Spleen (tissue), 7 donors: ENCODE measurements at regions not wholly inside any gene's neighbourhood (a gene's known extent, or its start where the extent isn't known, plus 50 kb on each side); places are given as distances from the start of the nearest gene placed in this dataset.

Experiments
- POLR2A ChIP-seq, 3 donors: fragments of 450-650 bp; IDR thresholded peaks; one replicate each; pipeline ENCODE4 v1.5.1; 2017; ENCODE audit warnings: antibody characterized with exemption in 3 of 3, mild to moderate bottlenecking in 1 of 3
- POLR2AphosphoS5 ChIP-seq, 3 donors: sonication (generic); formaldehyde crosslinking; IDR thresholded peaks; one replicate each; pipeline ENCODE4 v1.5.1; 2017; ENCODE audit warnings: antibody characterized with exemption in 3 of 3
- TF ChIP-seq, protein P1 (sequence below), 11 experiments: fragments of 200-600 bp in 7 of 11; fragments of 450-650 bp in 4 of 11; sonication (generic) in 4 of 11; IDR thresholded peaks in 8 of 11; conservative IDR thresholded peaks in 3 of 11; 1 replicate in 7 of 11; 2 replicates in 4 of 11; pipeline versions ENCODE4 v1.4.0 to v1.8.0; 2016 to 2021; ENCODE audit warnings: antibody characterized with exemption in 11 of 11, inconsistent platforms in 4 of 11, mild to moderate bottlenecking in 1 of 11
- donor health status: DM: no; HTN: no; CAD: no; lungs with moderate emphysema.
- donor health status: DM: no; HTN: no; CAD: no.
- donor health status: DM: no; HTN: no; CAD: no.

DNA sequence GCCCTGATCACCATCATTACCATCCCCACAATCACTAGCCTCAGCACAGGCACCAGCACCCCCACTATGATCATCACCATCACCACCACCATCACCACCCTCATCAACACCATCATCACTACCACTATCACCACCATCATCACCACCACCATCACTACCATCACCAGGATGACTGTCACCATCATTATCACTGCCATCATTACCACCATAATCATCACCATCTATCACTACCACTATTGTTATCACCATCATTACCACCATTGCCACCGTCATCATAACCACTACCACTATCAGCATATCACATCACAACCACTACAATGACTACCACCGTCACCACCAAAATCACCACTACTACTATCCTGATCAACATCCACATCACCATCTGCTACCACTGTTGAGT is 57.3 kb upstream of the CASZ1 start:
- TF ChIP-seq POLR2A (IDR thresholded peaks at IDR 0.05) = no peak
- TF ChIP-seq, protein P1, sequence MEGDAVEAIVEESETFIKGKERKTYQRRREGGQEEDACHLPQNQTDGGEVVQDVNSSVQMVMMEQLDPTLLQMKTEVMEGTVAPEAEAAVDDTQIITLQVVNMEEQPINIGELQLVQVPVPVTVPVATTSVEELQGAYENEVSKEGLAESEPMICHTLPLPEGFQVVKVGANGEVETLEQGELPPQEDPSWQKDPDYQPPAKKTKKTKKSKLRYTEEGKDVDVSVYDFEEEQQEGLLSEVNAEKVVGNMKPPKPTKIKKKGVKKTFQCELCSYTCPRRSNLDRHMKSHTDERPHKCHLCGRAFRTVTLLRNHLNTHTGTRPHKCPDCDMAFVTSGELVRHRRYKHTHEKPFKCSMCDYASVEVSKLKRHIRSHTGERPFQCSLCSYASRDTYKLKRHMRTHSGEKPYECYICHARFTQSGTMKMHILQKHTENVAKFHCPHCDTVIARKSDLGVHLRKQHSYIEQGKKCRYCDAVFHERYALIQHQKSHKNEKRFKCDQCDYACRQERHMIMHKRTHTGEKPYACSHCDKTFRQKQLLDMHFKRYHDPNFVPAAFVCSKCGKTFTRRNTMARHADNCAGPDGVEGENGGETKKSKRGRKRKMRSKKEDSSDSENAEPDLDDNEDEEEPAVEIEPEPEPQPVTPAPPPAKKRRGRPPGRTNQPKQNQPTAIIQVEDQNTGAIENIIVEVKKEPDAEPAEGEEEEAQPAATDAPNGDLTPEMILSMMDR (IDR thresholded peaks at IDR 0.05 in 8 of 11, conservative IDR thresholded peaks at IDR 0.05 in 3 of 11) = no peak
- no peak for TF ChIP-seq POLR2AphosphoS5 (IDR thresholded peaks at IDR 0.05)
